Fibroblast of lung (primary cell): ENCODE measurements at regions not wholly inside any gene's neighbourhood (a gene's known extent, or its start where the extent isn't known, plus 50 kb on each side); places are given as distances from the start of the nearest gene placed in this dataset.

Experiments
- DNase-seq, 2 donors: peaks; one replicate each; pipeline versions ENCODE4 v3.0.0 to v3.0.0-alpha.2; 2010; ENCODE audit warnings: low read depth in 2 of 2
- H2AFZ ChIP-seq: 2 replicates; pipeline ENCODE4 v1.5.1; 2012; ENCODE audit warnings: low read length, control low read depth, inconsistent platforms
- H3K27ac ChIP-seq: 2 replicates; pipeline ENCODE4 v1.5.1; 2011; ENCODE audit warnings: low read length, control low read depth; ENCODE audit not compliant: insufficient read depth
- H3K27me3 ChIP-seq: 2 replicates; pipeline ENCODE4 v1.5.1; 2011; ENCODE audit warnings: mild to moderate bottlenecking, low read length; ENCODE audit not compliant: control insufficient read depth, insufficient read depth
- H3K36me3 ChIP-seq: 2 replicates; pipeline ENCODE4 v1.5.1; 2011; ENCODE audit warnings: low read length; ENCODE audit not compliant: control insufficient read depth, insufficient read depth
- H3K4me1 ChIP-seq: 2 replicates; pipeline ENCODE4 v1.5.1; 2011; ENCODE audit warnings: low read length; ENCODE audit not compliant: control insufficient read depth, insufficient read depth; ENCODE audit errors: extremely low read depth
- H3K4me2 ChIP-seq: 2 replicates; pipeline ENCODE4 v1.5.1; 2011; ENCODE audit warnings: low read length, control low read depth; ENCODE audit not compliant: insufficient read depth; ENCODE audit errors: extremely low read depth
- H3K4me3 ChIP-seq, 4 experiments: fragments of 200-600 bp in 1 of 4; sonication (generic) in 1 of 4; replicated peaks in 1 of 4; 2 replicates each; pipeline ENCODE4 v1.5.1; 2011 to 2016; ENCODE audit warnings: low read length in 4 of 4, low read depth in 3 of 4, mild to moderate bottlenecking in 3 of 4, control low read depth in 2 of 4, inconsistent platforms in 1 of 4, mixed read lengths in 1 of 4; ENCODE audit not compliant: insufficient read depth in 1 of 4; ENCODE audit errors: control extremely low read depth in 1 of 4
- H3K79me2 ChIP-seq: 2 replicates; pipeline ENCODE4 v1.5.1; 2012; ENCODE audit warnings: mild to moderate bottlenecking, low read length, inconsistent platforms; ENCODE audit not compliant: control insufficient read depth, insufficient read depth
- H3K9ac ChIP-seq: 2 replicates; pipeline ENCODE4 v1.5.1; 2011; ENCODE audit warnings: mild to moderate bottlenecking, low read length, control low read depth; ENCODE audit not compliant: insufficient read depth
- H3K9me3 ChIP-seq: 2 replicates; pipeline ENCODE4 v1.5.1; 2012; ENCODE audit warnings: low read depth, low read length; ENCODE audit not compliant: control insufficient read depth, insufficient read depth
- H4K20me1 ChIP-seq: 2 replicates; pipeline ENCODE4 v1.5.1; 2011; ENCODE audit warnings: low read length; ENCODE audit not compliant: control insufficient read depth, insufficient read depth; ENCODE audit errors: extremely low read depth
- EZH2 ChIP-seq: IDR thresholded peaks from 2 replicates; pipeline ENCODE4 v1.5.1; 2012; ENCODE audit warnings: low read length, control low read depth, mild to moderate bottlenecking; ENCODE audit errors: missing control alignments
- TF ChIP-seq, protein P1 (sequence below), 2 donors: IDR thresholded peaks in 1 of 2; conservative IDR thresholded peaks in 1 of 2; 1 replicate in 1 of 2; 2 replicates in 1 of 2; pipeline ENCODE4 v1.5.1; 2011 to 2012; ENCODE audit warnings: low read length in 2 of 2, control low read depth in 1 of 2, inconsistent platforms in 1 of 2, low read depth in 1 of 2, mild to moderate bottlenecking in 1 of 2

DNA sequence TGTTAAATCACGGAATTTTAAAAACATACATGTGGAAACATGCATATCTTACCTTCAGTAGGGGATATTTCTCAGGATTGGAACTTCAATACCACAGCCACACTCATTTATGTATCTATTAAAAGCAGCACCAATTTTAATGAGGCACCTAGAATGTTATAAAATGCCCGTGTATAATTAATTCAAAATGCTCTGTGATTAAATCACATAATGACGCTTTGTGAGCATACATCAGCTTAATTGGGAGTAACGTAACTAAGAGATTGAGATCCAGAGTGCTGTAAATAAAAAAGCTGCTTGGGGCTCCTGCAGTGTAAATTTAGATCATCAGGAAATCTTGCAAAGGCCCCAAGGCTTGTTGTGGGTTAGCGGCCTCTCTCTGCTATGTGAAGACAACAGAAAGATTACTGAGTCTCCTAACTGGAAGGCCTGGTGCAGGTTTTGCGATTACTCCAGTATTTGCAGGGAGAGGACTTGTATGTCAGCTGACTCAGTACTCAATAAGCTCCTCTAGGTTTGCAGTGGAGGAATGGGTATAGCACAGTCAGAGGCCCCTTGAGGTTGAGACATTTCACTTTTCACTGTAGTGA lies 195.5 kb upstream of the PHYHIPL start:
- Histone ChIP-seq H3K79me2 (no peaks in the 10 kb centered on the region), H3K27me3 (no peaks in the 10 kb centered on the region), H3K4me1 (no peaks in the 10 kb centered on the region), H3K4me3 (no peak overlapping the region), H3K36me3 (no peaks in the 10 kb centered on the region), H3K4me2 (no peak overlapping the region), H3K9ac (no peak overlapping the region), H3K9me3 (no peaks in the 10 kb centered on the region), H2AFZ (no peak overlapping the region), H4K20me1 (no peaks in the 10 kb centered on the region), H3K27ac (no peak overlapping the region)
- TF ChIP-seq, protein P1, sequence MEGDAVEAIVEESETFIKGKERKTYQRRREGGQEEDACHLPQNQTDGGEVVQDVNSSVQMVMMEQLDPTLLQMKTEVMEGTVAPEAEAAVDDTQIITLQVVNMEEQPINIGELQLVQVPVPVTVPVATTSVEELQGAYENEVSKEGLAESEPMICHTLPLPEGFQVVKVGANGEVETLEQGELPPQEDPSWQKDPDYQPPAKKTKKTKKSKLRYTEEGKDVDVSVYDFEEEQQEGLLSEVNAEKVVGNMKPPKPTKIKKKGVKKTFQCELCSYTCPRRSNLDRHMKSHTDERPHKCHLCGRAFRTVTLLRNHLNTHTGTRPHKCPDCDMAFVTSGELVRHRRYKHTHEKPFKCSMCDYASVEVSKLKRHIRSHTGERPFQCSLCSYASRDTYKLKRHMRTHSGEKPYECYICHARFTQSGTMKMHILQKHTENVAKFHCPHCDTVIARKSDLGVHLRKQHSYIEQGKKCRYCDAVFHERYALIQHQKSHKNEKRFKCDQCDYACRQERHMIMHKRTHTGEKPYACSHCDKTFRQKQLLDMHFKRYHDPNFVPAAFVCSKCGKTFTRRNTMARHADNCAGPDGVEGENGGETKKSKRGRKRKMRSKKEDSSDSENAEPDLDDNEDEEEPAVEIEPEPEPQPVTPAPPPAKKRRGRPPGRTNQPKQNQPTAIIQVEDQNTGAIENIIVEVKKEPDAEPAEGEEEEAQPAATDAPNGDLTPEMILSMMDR (conservative IDR thresholded peaks at IDR 0.05 in 1 of 2, IDR thresholded peaks at IDR 0.05 in 1 of 2; ENCODE audit: low read depth in 1 of 2, low read length in 2 of 2), result no peak
- no peak for TF ChIP-seq EZH2
- no peak for DNase-seq

DNA sequence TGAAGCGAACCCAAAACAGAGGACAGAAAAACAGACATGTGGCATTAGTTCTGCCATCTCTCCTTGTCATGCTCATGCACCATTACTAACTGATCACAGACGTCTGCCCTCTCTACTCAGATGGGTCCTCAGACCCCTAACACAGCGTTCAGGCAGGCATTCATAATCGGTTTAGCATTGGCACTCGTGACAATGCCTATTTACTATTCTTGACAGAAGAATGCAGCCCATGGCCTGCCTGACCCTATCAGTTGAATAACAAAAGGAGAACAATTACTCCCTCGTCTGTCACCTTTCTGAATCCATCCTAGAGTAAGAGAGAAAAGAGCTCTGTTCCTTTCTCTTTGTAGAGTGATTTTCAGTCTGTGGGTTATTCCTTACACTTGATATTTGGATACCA lies 194.6 kb upstream of the PHYHIPL start:
- no peak overlapping the region for H3K27ac ChIP-seq
- no peaks in the 10 kb centered on the region for H3K9me3 ChIP-seq
- no peaks in the 10 kb centered on the region for H3K4me1 ChIP-seq
- H3K9ac ChIP-seq, result no peak overlapping the region
- no peaks in the 10 kb centered on the region for H3K27me3 ChIP-seq
- H3K4me3 ChIP-seq, result no peak overlapping the region
- no peak overlapping the region for H2AFZ ChIP-seq
- H3K4me2 ChIP-seq, result no peak overlapping the region
- H3K79me2 ChIP-seq, result no peaks in the 10 kb centered on the region
- H4K20me1 ChIP-seq, result no peaks in the 10 kb centered on the region
- DNase-seq, result no peak
- TF ChIP-seq, protein P1 (conservative IDR thresholded peaks at IDR 0.05 in 1 of 2, IDR thresholded peaks at IDR 0.05 in 1 of 2; ENCODE audit: low read depth in 1 of 2, low read length in 2 of 2), result no peak
- TF ChIP-seq EZH2, result no peak
- H3K36me3 ChIP-seq, result no peaks in the 10 kb centered on the region

DNA sequence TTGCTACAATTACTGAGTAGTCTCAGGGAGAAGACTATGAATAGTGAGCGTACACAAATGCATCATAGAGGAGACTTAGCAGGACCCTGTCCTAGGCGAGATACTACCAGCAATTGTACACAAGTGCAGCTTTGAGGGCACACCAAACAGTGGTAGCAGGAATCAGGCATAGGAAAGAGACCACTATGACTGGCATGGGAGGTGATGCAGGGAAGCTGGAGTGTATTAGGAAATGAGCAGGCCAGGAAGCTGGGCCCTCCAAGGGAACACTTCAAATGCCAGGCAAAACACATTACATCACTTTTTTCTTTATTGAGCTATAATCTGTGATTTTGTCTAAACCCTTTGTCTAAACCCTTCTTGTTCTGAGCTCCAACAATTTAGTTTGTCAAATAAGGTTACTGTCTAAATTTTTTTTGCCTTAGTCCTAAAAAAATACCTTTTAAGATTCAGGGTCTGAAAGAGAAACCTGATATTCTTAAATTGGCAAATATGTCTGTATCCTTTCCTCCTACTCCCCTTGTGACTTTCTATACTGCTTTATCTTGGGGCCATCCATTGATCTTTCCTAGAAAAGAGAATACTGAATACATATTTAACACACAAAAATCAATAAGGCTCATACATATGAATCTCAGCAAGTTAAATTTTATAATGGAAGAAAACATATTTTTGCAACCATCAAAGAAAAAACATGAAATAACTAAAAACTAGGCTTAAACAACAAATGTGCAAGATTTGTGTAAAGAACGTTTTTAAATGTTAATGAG lies 193.8 kb upstream of the PHYHIPL start:
- no peak for DNase-seq
- Histone ChIP-seq H2AFZ (no peak overlapping the region), H3K36me3 (no peaks in the 10 kb centered on the region), H3K27ac (no peak overlapping the region), H3K79me2 (no peaks in the 10 kb centered on the region), H3K27me3 (no peaks in the 10 kb centered on the region), H3K9ac (no peak overlapping the region), H3K4me2 (no peak overlapping the region), H3K9me3 (no peaks in the 10 kb centered on the region), H3K4me3 (no peak overlapping the region), H4K20me1 (no peaks in the 10 kb centered on the region), H3K4me1 (no peaks in the 10 kb centered on the region)
- TF ChIP-seq, protein P1 (conservative IDR thresholded peaks at IDR 0.05 in 1 of 2, IDR thresholded peaks at IDR 0.05 in 1 of 2; ENCODE audit: low read depth in 1 of 2, low read length in 2 of 2), result no peak
- no peak for TF ChIP-seq EZH2
